Erythroblast (primary cell): ENCODE measurements at regions not wholly inside any gene's neighbourhood (a gene's known extent, or its start where the extent isn't known, plus 50 kb on each side); places are given as distances from the start of the nearest gene placed in this dataset.

Experiments
- GATA1 ChIP-seq: IDR thresholded peaks from 2 replicates; pipeline ENCODE4 v1.6.1; 2011; ENCODE audit warnings: low read depth, mild to moderate bottlenecking, control low read depth, low read length, moderate library complexity
- POLR2A ChIP-seq: IDR thresholded peaks from 2 replicates; pipeline ENCODE4 v1.6.1; 2011; ENCODE audit warnings: mild to moderate bottlenecking, low read length

- TF ChIP-seq POLR2A (no peak), GATA1 (no peak)
These were observed 70.5 kb upstream of the WIPF1 start for GRCh38 chr2:174668075-174668474.
